Subcutaneous abdominal adipose tissue (tissue), 5 donors: ENCODE measurements at regions not wholly inside any gene's neighbourhood (a gene's known extent, or its start where the extent isn't known, plus 50 kb on each side); places are given as distances from the start of the nearest gene placed in this dataset.
"Not testable (repeated sequence)": the region's sequence is repeated elsewhere in the genome, so short reads cannot be mapped to it uniquely, and the experiment has no call there.

Experiments used
- H3K27ac ChIP-seq: one replicate; pipeline ENCODE4 v1.7.0; 2013; ENCODE audit warnings: low read depth, mild to moderate bottlenecking, inconsistent platforms, low read length, moderate library complexity
- H3K27me3 ChIP-seq, 5 donors: one replicate each; pipeline ENCODE4 v1.7.0; 2013; ENCODE audit warnings: low read length in 5 of 5, inconsistent platforms in 1 of 5; ENCODE audit not compliant: control insufficient read depth in 5 of 5, insufficient read depth in 4 of 5
- H3K36me3 ChIP-seq, 5 donors: one replicate each; pipeline ENCODE4 v1.7.0; 2013; ENCODE audit warnings: low read length in 5 of 5; ENCODE audit not compliant: control insufficient read depth in 5 of 5, insufficient read depth in 5 of 5
- H3K4me1 ChIP-seq, 5 donors: one replicate each; pipeline ENCODE4 v1.7.0; 2013; ENCODE audit warnings: low read length in 5 of 5, mild to moderate bottlenecking in 3 of 5, moderate library complexity in 1 of 5; ENCODE audit not compliant: control insufficient read depth in 5 of 5, insufficient read depth in 5 of 5
- H3K4me3 ChIP-seq, 5 donors: one replicate each; pipeline ENCODE4 v1.7.0; 2013; ENCODE audit warnings: low read length in 5 of 5, low read depth in 1 of 5
- H3K9ac ChIP-seq, 5 donors: one replicate each; pipeline ENCODE4 v1.7.0; 2013; ENCODE audit warnings: low read length in 5 of 5, mild to moderate bottlenecking in 4 of 5, moderate library complexity in 3 of 5
- H3K9me3 ChIP-seq, 5 donors: one replicate each; pipeline ENCODE4 v1.7.0; 2013; ENCODE audit warnings: low read length in 5 of 5; ENCODE audit not compliant: control insufficient read depth in 5 of 5
- donor health status: healthy.
- donor health status: healthy.
- donor health status: healthy.
- donor health status: healthy.
- donor health status: healthy.

GRCh38 chr3:188008582-188009213 lies 145.3 kb upstream of the LPP start:
- H3K9ac ChIP-seq = no peak overlapping the region
- no peak overlapping the region for H3K4me3 ChIP-seq
- H3K9me3 ChIP-seq = peaks cover 0 to 2% (median 0%) of the 10 kb centered on the region in 5 donors
- no peak overlapping the region for H3K27ac ChIP-seq
- H3K27me3 ChIP-seq = no peaks in the 10 kb centered on the region
- H3K36me3 ChIP-seq = no peaks in the 10 kb centered on the region
- H3K4me1 ChIP-seq = peaks cover 0 to 4% (median 0%) of the 10 kb centered on the region in 5 donors

GRCh38 chr3:188010478-188010877 lies 143.5 kb upstream of the LPP start:
- Histone ChIP-seq H3K4me1 (peaks cover 0 to 4% (median 0%) of the 10 kb centered on the region in 5 donors), H3K9me3 (peaks cover 0 to 2% (median 0%) of the 10 kb centered on the region in 5 donors), H3K27me3 (no peaks in the 10 kb centered on the region), H3K27ac (no peak overlapping the region), H3K9ac (no peak overlapping the region), H3K4me3 (no peak overlapping the region), H3K36me3 (no peaks in the 10 kb centered on the region)

GRCh38 chr3:188019727-188020126 lies 134.2 kb upstream of the LPP start:
- no peaks in the 10 kb centered on the region for H3K27me3 ChIP-seq
- no peaks in the 10 kb centered on the region for H3K4me1 ChIP-seq
- no peaks in the 10 kb centered on the region for H3K9me3 ChIP-seq
- H3K27ac ChIP-seq = no peak overlapping the region
- no peak overlapping the region for H3K9ac ChIP-seq
- no peaks in the 10 kb centered on the region for H3K36me3 ChIP-seq
- H3K4me3 ChIP-seq = no peak overlapping the region

GRCh38 chr3:188021041-188021440 lies 132.9 kb upstream of the LPP start:
- no peaks in the 10 kb centered on the region for H3K36me3 ChIP-seq
- no peak overlapping the region for H3K27ac ChIP-seq
- no peaks in the 10 kb centered on the region for H3K4me1 ChIP-seq
- H3K4me3 ChIP-seq = no peak overlapping the region
- H3K9me3 ChIP-seq = no peaks in the 10 kb centered on the region
- H3K9ac ChIP-seq = no peak overlapping the region
- H3K27me3 ChIP-seq = no peaks in the 10 kb centered on the region

- no peaks in the 10 kb centered on the region for H3K4me1 ChIP-seq
- no peak overlapping the region for H3K9ac ChIP-seq
- H3K9me3 ChIP-seq = no peaks in the 10 kb centered on the region
- no peak overlapping the region for H3K4me3 ChIP-seq
- H3K27me3 ChIP-seq = no peaks in the 10 kb centered on the region
- no peaks in the 10 kb centered on the region for H3K36me3 ChIP-seq
- H3K27ac ChIP-seq = no peak overlapping the region
Measured at GRCh38 chr3:188021502-188022040, 132.4 kb upstream of the LPP start.

GRCh38 chr3:188022902-188023301 lies 131.1 kb upstream of the LPP start:
- not testable (repeated sequence) for H3K27me3 ChIP-seq, H3K9ac ChIP-seq

GRCh38 chr3:188025555-188025954 lies 128.4 kb upstream of the LPP start:
- Histone ChIP-seq H3K27ac (no peak overlapping the region), H3K4me3 (no peak overlapping the region), H3K4me1 (no peaks in the 10 kb centered on the region), H3K36me3 (no peaks in the 10 kb centered on the region), H3K9ac (no peak overlapping the region), H3K9me3 (no peaks in the 10 kb centered on the region), H3K27me3 (no peaks in the 10 kb centered on the region)

More at GRCh38 chr3:188022902-188023301, 131.1 kb upstream of the LPP start:
- not testable (repeated sequence) for H3K36me3 ChIP-seq, H3K9me3 ChIP-seq, H3K27ac ChIP-seq, H3K4me3 ChIP-seq, H3K4me1 ChIP-seq

- Histone ChIP-seq H3K9ac (no peak overlapping the region), H3K4me1 (no peaks in the 10 kb centered on the region), H3K27ac (no peak overlapping the region), H3K9me3 (no peaks in the 10 kb centered on the region), H3K36me3 (no peaks in the 10 kb centered on the region), H3K4me3 (no peak overlapping the region), H3K27me3 (no peaks in the 10 kb centered on the region)
Measured at GRCh38 chr3:188026191-188026968, 127.6 kb upstream of the LPP start.

- H3K4me3 ChIP-seq = no peak overlapping the region
- no peaks in the 10 kb centered on the region for H3K27me3 ChIP-seq
- no peaks in the 10 kb centered on the region for H3K4me1 ChIP-seq
- H3K9ac ChIP-seq = no peak overlapping the region
- no peaks in the 10 kb centered on the region for H3K36me3 ChIP-seq
- H3K9me3 ChIP-seq = no peaks in the 10 kb centered on the region
- H3K27ac ChIP-seq = no peak overlapping the region
Measured at GRCh38 chr3:188031121-188031520, 122.8 kb upstream of the LPP start.

GRCh38 chr3:188034989-188035388 lies 119.0 kb upstream of the LPP start:
- Histone ChIP-seq H3K27me3 (no peaks in the 10 kb centered on the region), H3K4me3 (no peak overlapping the region), H3K9me3 (no peaks in the 10 kb centered on the region), H3K9ac (no peak overlapping the region), H3K4me1 (peaks cover 0 to 11% (median 5%) of the 10 kb centered on the region in 5 donors), H3K27ac (no peak overlapping the region), H3K36me3 (no peaks in the 10 kb centered on the region)
